Transverse colon (tissue), 4 donors: ENCODE measurements at regions not wholly inside any gene's neighbourhood (a gene's known extent, or its start where the extent isn't known, plus 50 kb on each side); places are given as distances from the start of the nearest gene placed in this dataset.

Experiments used
- DNase-seq: peaks from one replicate; pipeline ENCODE4 v3.0.0-alpha.2; 2019
- H3K27ac ChIP-seq, 4 donors: fragments of 200-600 bp; sonication (generic); 2 replicates each; pipeline ENCODE4 v1.5.1; 2016 to 2018; ENCODE audit warnings: inconsistent platforms in 4 of 4
- H3K27me3 ChIP-seq: fragments of 200-600 bp; sonication (generic); 2 replicates; pipeline ENCODE4 v1.5.1; 2017; ENCODE audit warnings: inconsistent platforms
- H3K36me3 ChIP-seq, 4 donors: fragments of 200-600 bp; sonication (generic); 2 replicates each; pipeline ENCODE4 v1.5.1; 2017 to 2019; ENCODE audit warnings: inconsistent platforms in 4 of 4
- H3K4me1 ChIP-seq, 4 donors: fragments of 200-600 bp; sonication (generic); 2 replicates each; pipeline ENCODE4 v1.5.1; 2017 to 2020; ENCODE audit warnings: inconsistent platforms in 4 of 4
- H3K4me3 ChIP-seq, 4 donors: fragments of 200-600 bp; sonication (generic); 1 replicate in 1 of 4; 2 replicates in 3 of 4; pipeline versions ENCODE4 v1.5.1 to v1.6.1; 2017 to 2019; ENCODE audit warnings: inconsistent platforms in 4 of 4
- H3K9me3 ChIP-seq, 2 donors: fragments of 200-600 bp; sonication (generic); 2 replicates each; pipeline ENCODE4 v1.5.1; 2017 to 2019; ENCODE audit warnings: inconsistent platforms in 2 of 2
- CTCF ChIP-seq, 5 experiments: fragments of 200-600 bp in 3 of 5; fragments of 450-650 bp in 2 of 5; sonication (generic) in 3 of 5; IDR thresholded peaks; 1 replicate in 2 of 5; 2 replicates in 3 of 5; pipeline ENCODE4 v1.5.1; 2016 to 2017; ENCODE audit warnings: antibody characterized with exemption in 5 of 5, inconsistent platforms in 3 of 5, mild to moderate bottlenecking in 2 of 5, moderate library complexity in 1 of 5
- EP300 ChIP-seq: sonication (generic); formaldehyde crosslinking; IDR thresholded peaks from one replicate; pipeline ENCODE4 v1.6.1; 2017; ENCODE audit warnings: antibody characterized with exemption, low read depth
- POLR2A ChIP-seq: fragments of 450-650 bp; IDR thresholded peaks from one replicate; pipeline ENCODE4 v1.6.1; 2016; ENCODE audit warnings: antibody characterized with exemption, mild to moderate bottlenecking, moderate library complexity
- POLR2AphosphoS5 ChIP-seq, 3 donors: sonication (generic); formaldehyde crosslinking; IDR thresholded peaks; one replicate each; pipeline ENCODE4 v1.6.1; 2016; ENCODE audit warnings: antibody characterized with exemption in 3 of 3
- WGBS, 2 donors: methylation state at CpG; one replicate each; pipeline ENCODE4 v1.1.5; 2018; ENCODE audit warnings: low coverage in 1 of 2; 5-methylcytosine and 5-hydroxymethylcytosine counted together
- in situ Hi-C, 4 donors: fragments of 200-750 bp; cut with MboI; loops; one replicate each; pipeline versions ENCODE4 v1.15.0 to v1.15.1; 2017; ENCODE audit warnings: low sequenced_read_pairs in 3 of 4, low pct_ligation_motif_present in 1 of 4, low pct_unique_long_range_greater_than_20kb in 1 of 4
- intact Hi-C: fragments of 100-400 bp; cut with DNase I; formaldehyde crosslinking; loops from one replicate; pipeline ENCODE4 v1.15.1; 2023; ENCODE audit warnings: low total_unique reads

DNA sequence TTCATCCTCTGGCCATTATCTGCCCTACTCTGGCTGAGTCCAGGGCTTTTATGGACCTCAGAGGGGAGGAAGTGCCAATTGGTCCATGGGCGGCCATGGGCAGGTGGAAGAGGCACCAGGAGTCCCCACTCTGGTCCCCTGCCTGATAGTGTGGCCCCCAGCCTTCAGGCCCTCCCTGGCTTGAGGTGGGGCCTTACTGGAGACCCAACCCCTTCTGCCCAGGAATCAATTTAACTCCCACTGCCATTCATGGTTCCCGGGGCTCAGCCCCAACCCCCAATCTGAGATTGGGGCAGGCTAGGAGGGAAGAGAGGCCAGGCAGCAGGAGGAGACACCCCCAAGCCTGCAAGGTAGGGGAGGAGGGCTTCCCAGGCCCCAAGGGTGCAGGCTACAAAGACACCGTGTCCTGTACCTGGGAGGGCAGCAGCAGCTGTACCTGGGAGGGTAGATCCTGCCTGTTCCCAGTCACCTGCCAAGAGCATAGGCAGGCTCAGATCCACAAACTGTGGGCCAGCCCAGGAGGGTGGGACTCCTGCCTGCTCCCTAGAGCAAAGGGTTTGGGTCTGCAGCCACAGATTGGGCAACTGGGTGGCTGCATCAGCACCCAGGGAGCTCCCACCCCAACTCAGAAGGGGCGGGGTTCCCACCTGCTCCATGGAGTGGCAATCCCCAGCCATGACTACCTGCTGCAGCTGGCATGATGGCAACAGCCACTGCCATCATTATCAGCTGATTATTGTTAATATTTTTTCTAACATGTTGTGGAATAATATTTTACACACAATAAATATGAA is 1044.1 kb upstream of the B3GALT2 start:
- Histone ChIP-seq H3K27ac (no peak overlapping the region), H3K36me3 (no peaks in the 10 kb centered on the region), H3K4me1 (no peaks in the 10 kb centered on the region), H3K9me3 (no peaks in the 10 kb centered on the region), H3K4me3 (no peak overlapping the region), H3K27me3 (no peaks in the 10 kb centered on the region)
- intact Hi-C loops (no loop called here), in situ Hi-C loops (no loop called here)
- no peak for TF ChIP-seq POLR2A
- no peak for TF ChIP-seq EP300
- TF ChIP-seq CTCF (IDR thresholded peaks at IDR 0.05), result no peak
- no peak for TF ChIP-seq POLR2AphosphoS5 (IDR thresholded peaks at IDR 0.05)
- 73% methylated on average over 4 of the region's 4 CpGs; no CpG with 5 or more reads in 1 of the 2 donors for WGBS, 2 donors
- no peak for DNase-seq

DNA sequence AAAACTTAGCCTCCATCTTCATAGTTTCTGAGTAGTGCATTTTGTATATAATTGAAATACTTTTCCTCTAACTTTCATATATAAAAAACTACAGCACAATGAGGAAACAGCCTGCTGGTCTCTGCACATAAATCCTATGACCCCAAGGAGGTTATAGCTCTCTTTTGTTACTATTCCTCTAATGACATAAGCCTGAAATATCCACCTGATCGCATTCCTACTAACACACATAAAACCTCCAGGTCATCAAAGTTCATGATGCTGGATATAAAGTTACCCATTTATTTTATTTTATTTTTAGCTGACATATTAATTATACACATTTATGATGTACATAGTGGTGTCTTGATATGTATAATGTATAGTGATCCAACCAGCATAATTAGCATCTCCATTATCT is 1042.0 kb upstream of the B3GALT2 start:
- TF ChIP-seq CTCF (IDR thresholded peaks at IDR 0.05), result no peak
- Histone ChIP-seq H3K9me3 (no peaks in the 10 kb centered on the region), H3K4me3 (no peak overlapping the region), H3K27me3 (no peaks in the 10 kb centered on the region), H3K36me3 (no peaks in the 10 kb centered on the region), H3K4me1 (no peaks in the 10 kb centered on the region), H3K27ac (no peak overlapping the region)
- in situ Hi-C loops (no loop called here), intact Hi-C loops (no loop called here)
- no peak for DNase-seq
- WGBS, 2 donors, result 73 to 75% methylated on average over 1 of the region's 1 CpG

GRCh38 chr1:194227161-194227560 is 1040.7 kb upstream of the B3GALT2 start:
- in situ Hi-C loops, result no loop called here
- 89% methylated on average over 1 of the region's 1 CpG for WGBS, 2 donors

DNA sequence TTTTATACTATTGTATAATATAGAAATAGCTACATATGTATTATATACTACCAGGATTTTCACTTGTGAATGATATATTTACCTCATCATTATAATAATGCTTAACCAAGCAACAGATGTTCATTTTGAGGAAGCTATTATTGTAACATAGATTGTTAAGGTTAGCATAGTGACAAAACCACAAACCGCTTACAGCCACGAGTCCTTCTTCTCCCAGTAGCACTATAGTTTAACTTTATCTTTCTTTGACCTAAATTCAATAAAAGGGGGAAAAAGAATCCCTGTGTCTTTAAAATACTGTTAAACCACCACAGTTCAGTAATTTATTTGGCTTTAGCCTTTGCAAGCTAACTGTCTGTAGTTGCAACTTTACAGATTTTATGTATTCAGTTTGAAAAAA is 1039.4 kb upstream of the B3GALT2 start:
- intact Hi-C loops, result no loop called here
- DNase-seq, result no peak
- in situ Hi-C loops, result no loop called here

More at GRCh38 chr1:194227161-194227560, 1040.7 kb upstream of the B3GALT2 start:
- no peak overlapping the region for H3K4me3 ChIP-seq
- H3K4me1 ChIP-seq, result no peaks in the 10 kb centered on the region
- no peaks in the 10 kb centered on the region for H3K36me3 ChIP-seq
- TF ChIP-seq POLR2A (no peak), EP300 (no peak), POLR2AphosphoS5 (IDR thresholded peaks at IDR 0.05) (no peak), CTCF (IDR thresholded peaks at IDR 0.05) (no peak)
- H3K27ac ChIP-seq, result no peak overlapping the region
- H3K9me3 ChIP-seq, result no peaks in the 10 kb centered on the region
- no peak for DNase-seq
- intact Hi-C loops, result no loop called here
- H3K27me3 ChIP-seq, result no peaks in the 10 kb centered on the region

More for the DNA sequence above, 1039.4 kb upstream of the B3GALT2 start:
- 27 to 38% methylated on average over 2 of the region's 2 CpGs for WGBS, 2 donors
- Histone ChIP-seq H3K9me3 (no peaks in the 10 kb centered on the region), H3K27ac (no peak overlapping the region), H3K4me1 (no peaks in the 10 kb centered on the region), H3K36me3 (no peaks in the 10 kb centered on the region), H3K4me3 (no peak overlapping the region), H3K27me3 (no peaks in the 10 kb centered on the region)
- TF ChIP-seq POLR2A (no peak), EP300 (no peak), CTCF (IDR thresholded peaks at IDR 0.05) (no peak), POLR2AphosphoS5 (IDR thresholded peaks at IDR 0.05) (no peak)
